OCI-LY1 (cell line): ENCODE measurements at regions not wholly inside any gene's neighbourhood (a gene's known extent, or its start where the extent isn't known, plus 50 kb on each side); places are given as distances from the start of the nearest gene placed in this dataset.

Experiments used
- H2AFZ ChIP-seq: fragments of 200-600 bp; sonication (generic), shearing (Covaris generic); 2 replicates; pipeline ENCODE4 v1.6.0; 2014; ENCODE audit warnings: antibody characterized with exemption, mild to moderate bottlenecking, low read length
- H3F3A ChIP-seq: fragments of 200-600 bp; sonication (generic), shearing (Covaris generic); 2 replicates; pipeline ENCODE4 v1.6.0; 2014; ENCODE audit warnings: mild to moderate bottlenecking, antibody characterized with exemption, low read length, moderate library complexity; ENCODE audit not compliant: insufficient read depth
- H3K27ac ChIP-seq: fragments of 200-600 bp; sonication (generic); 2 replicates; pipeline ENCODE4 v1.5.1; 2014; ENCODE audit warnings: low read length, mixed run types, mild to moderate bottlenecking, low read depth; ENCODE audit not compliant: poor library complexity, severe bottlenecking
- H3K27me3 ChIP-seq: fragments of 200-600 bp; sonication (generic); 2 replicates; pipeline ENCODE4 v1.6.0; 2014; ENCODE audit warnings: antibody characterized with exemption, mild to moderate bottlenecking, low read length, moderate library complexity; ENCODE audit not compliant: insufficient read depth
- H3K36me3 ChIP-seq: fragments of 200-600 bp; sonication (generic); 2 replicates; pipeline ENCODE4 v1.6.1; 2014; ENCODE audit warnings: mild to moderate bottlenecking, antibody characterized with exemption, low read length, moderate library complexity, mixed read lengths; ENCODE audit not compliant: insufficient read depth
- H3K4me1 ChIP-seq: fragments of 200-600 bp; sonication (generic); 2 replicates; pipeline ENCODE4 v1.5.1; 2014; ENCODE audit warnings: mild to moderate bottlenecking, low read length, moderate library complexity; ENCODE audit not compliant: insufficient read depth, severe bottlenecking
- H3K4me2 ChIP-seq: fragments of 200-600 bp; sonication (generic), shearing (Covaris generic); 2 replicates; pipeline ENCODE4 v1.6.1; 2014; ENCODE audit warnings: low read length
- H3K4me3 ChIP-seq: fragments of 200-600 bp; sonication (generic); 2 replicates; pipeline ENCODE4 v1.5.1; 2014; ENCODE audit warnings: low read length, low read depth, mild to moderate bottlenecking, mixed read lengths; ENCODE audit not compliant: poor library complexity, severe bottlenecking
- H3K79me2 ChIP-seq: fragments of 200-600 bp; shearing (Covaris generic); 2 replicates; pipeline ENCODE4 v1.6.1; 2016; ENCODE audit warnings: mixed run types, low read length, mixed read lengths; ENCODE audit not compliant: insufficient read depth
- H3K9ac ChIP-seq: fragments of 200-600 bp; sonication (generic), shearing (Covaris generic); 2 replicates; pipeline ENCODE4 v1.6.1; 2014; ENCODE audit warnings: mild to moderate bottlenecking, low read length, mixed read lengths
- H3K9me2 ChIP-seq: fragments of 200-600 bp; sonication (generic), shearing (Covaris generic); 2 replicates; pipeline ENCODE4 v1.6.1; 2014; ENCODE audit warnings: low read depth, mild to moderate bottlenecking, low read length, mixed read lengths
- H3K9me3 ChIP-seq: fragments of 200-600 bp; shearing (Covaris generic); 2 replicates; pipeline ENCODE4 v1.6.1; 2014; ENCODE audit warnings: low read length, mixed read lengths
- H4K20me1 ChIP-seq: fragments of 200-600 bp; sonication (generic), shearing (Covaris generic); 2 replicates; pipeline ENCODE4 v1.6.0; 2016; ENCODE audit warnings: mild to moderate bottlenecking, low read length; ENCODE audit not compliant: insufficient read depth
- EZH2 ChIP-seq: fragments of 200-600 bp; sonication (generic), shearing (Covaris generic); IDR thresholded peaks from 2 replicates; pipeline ENCODE4 v1.8.0; 2017; ENCODE audit warnings: borderline replicate concordance, mixed run types, mild to moderate bottlenecking, antibody characterized with exemption, low read length, moderate library complexity, mixed read lengths
- TF ChIP-seq, protein P1 (sequence below): fragments of 200-600 bp; sonication (generic), shearing (Covaris generic); IDR thresholded peaks from 2 replicates; pipeline ENCODE4 v1.5.1; 2017; ENCODE audit warnings: mild to moderate bottlenecking, antibody characterized with exemption, low read length, moderate library complexity, mixed read lengths

DNA sequence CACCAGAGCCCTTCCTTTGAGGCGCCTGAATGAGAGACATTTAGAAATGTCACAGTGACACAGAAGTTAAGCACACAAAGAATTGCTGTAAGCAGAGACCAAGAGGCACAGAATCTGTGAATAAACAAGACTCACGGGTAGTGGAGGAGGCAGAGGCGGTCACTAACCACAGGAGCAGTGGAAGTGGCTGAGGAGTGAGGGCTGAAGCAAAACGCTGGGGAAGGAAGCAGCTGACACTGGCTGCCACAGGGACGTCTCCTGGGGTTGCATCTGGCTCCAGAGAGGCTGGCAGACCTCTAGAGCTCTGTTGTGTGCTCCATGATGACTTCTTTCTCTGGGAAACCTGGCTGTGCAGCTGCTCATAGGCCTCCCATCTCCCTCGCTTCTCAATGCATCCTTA, 65.0 kb upstream of the SLC2A12 start:
- Histone ChIP-seq H3K4me3 (no peak overlapping the region), H3K9me3 (no peaks in the 10 kb centered on the region), H2AFZ (no peak overlapping the region), H3K4me2 (no peak overlapping the region), H3F3A (no peaks in the 10 kb centered on the region), H3K79me2 (no peaks in the 10 kb centered on the region), H3K27me3 (peaks cover 6% of the 10 kb centered on the region; the same call in 1 of the 2 replicates), H4K20me1 (no peaks in the 10 kb centered on the region), H3K36me3 (no peaks in the 10 kb centered on the region), H3K27ac (no peak overlapping the region), H3K4me1 (no peaks in the 10 kb centered on the region), H3K9me2 (no peaks in the 10 kb centered on the region), H3K9ac (no peak overlapping the region)
- no peak for TF ChIP-seq EZH2
- TF ChIP-seq, protein P1, sequence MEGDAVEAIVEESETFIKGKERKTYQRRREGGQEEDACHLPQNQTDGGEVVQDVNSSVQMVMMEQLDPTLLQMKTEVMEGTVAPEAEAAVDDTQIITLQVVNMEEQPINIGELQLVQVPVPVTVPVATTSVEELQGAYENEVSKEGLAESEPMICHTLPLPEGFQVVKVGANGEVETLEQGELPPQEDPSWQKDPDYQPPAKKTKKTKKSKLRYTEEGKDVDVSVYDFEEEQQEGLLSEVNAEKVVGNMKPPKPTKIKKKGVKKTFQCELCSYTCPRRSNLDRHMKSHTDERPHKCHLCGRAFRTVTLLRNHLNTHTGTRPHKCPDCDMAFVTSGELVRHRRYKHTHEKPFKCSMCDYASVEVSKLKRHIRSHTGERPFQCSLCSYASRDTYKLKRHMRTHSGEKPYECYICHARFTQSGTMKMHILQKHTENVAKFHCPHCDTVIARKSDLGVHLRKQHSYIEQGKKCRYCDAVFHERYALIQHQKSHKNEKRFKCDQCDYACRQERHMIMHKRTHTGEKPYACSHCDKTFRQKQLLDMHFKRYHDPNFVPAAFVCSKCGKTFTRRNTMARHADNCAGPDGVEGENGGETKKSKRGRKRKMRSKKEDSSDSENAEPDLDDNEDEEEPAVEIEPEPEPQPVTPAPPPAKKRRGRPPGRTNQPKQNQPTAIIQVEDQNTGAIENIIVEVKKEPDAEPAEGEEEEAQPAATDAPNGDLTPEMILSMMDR = no peak

GRCh38 chr6:134115715-134116074, 63.3 kb upstream of the SLC2A12 start:
- Histone ChIP-seq H3K4me2 (no peak overlapping the region), H2AFZ (no peak overlapping the region), H3K27ac (no peak overlapping the region)

DNA sequence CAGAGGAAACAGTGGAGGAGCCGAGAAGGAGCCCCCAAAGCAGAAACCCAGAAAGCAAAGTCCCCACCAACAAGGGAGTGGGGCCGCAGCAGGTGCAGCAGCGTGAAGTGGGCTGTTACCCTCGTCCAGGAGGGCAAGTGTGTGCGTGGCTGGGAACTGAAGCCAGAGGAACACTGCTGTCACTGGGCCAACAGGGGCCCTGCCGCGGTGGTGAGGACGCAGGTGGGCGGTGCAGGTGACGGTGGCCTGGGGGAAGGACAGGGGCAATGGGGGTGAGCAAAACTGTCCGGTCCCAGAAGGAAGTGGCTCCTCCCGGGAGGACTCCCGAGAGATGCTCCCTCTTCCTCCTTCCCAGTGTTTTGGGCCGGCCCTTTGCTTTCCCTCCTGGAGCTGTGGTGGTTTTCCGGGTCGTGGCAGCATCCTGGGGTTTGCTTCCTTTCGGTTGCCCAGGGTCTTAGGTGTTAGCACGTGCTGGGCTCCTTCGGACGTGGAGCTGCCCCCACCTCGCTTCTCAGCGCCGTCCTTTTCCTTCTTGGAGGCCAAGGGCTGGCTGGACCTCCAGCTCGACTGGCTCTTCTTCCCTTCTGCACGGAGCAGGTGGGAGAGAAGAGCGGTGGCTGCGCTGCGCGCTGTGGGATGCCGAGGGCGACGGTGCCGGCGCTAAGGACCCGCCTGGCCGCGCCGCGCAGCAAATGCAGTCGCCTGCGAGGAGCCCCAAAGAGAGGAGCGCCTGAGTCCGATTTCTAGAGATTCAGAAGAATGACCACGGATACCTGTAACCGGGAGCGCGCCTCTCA, 62.7 kb upstream of the SLC2A12 start:
- Histone ChIP-seq H3K4me2 (no peak overlapping the region), H3F3A (no peaks in the 10 kb centered on the region), H3K79me2 (no peaks in the 10 kb centered on the region), H3K36me3 (no peaks in the 10 kb centered on the region), H3K9me2 (no peaks in the 10 kb centered on the region), H3K9me3 (no peaks in the 10 kb centered on the region), H3K27me3 (peaks cover under 1% of the 10 kb centered on the region; the same call in 1 of the 2 replicates), H3K9ac (no peak overlapping the region), H4K20me1 (no peaks in the 10 kb centered on the region), H3K4me3 (no peak overlapping the region), H3K4me1 (no peaks in the 10 kb centered on the region), H3K27ac (no peak overlapping the region), H2AFZ (no peak overlapping the region)
- no peak for TF ChIP-seq EZH2
- TF ChIP-seq, protein P1 = no peak

More at GRCh38 chr6:134115715-134116074, 63.3 kb upstream of the SLC2A12 start:
- Histone ChIP-seq H3K4me1 (no peaks in the 10 kb centered on the region), H3F3A (no peaks in the 10 kb centered on the region), H3K9ac (no peak overlapping the region), H3K36me3 (no peaks in the 10 kb centered on the region), H4K20me1 (no peaks in the 10 kb centered on the region), H3K9me2 (no peaks in the 10 kb centered on the region), H3K4me3 (no peak overlapping the region), H3K27me3 (peaks cover 6% of the 10 kb centered on the region; the same call in 1 of the 2 replicates), H3K79me2 (no peaks in the 10 kb centered on the region), H3K9me3 (no peaks in the 10 kb centered on the region)
- TF ChIP-seq, protein P1 = no peak
- TF ChIP-seq EZH2 = no peak
